GM19324 (cell line): ENCODE measurements at regions not wholly inside any gene's neighbourhood (a gene's known extent, or its start where the extent isn't known, plus 50 kb on each side); places are given as distances from the start of the nearest gene placed in this dataset.
"Not testable (repeated sequence)": the region's sequence is repeated elsewhere in the genome, so short reads cannot be mapped to it uniquely, and the experiment has no call there.

Source experiments
- ATAC-seq: cut with Tn5 transposase; IDR thresholded peaks from one replicate; pipeline ENCODE4 v1.9.1; 2021; ENCODE audit warnings: mild to moderate bottlenecking, moderate library complexity; ENCODE audit not compliant: unreplicated experiment, low FRiP score

DNA sequence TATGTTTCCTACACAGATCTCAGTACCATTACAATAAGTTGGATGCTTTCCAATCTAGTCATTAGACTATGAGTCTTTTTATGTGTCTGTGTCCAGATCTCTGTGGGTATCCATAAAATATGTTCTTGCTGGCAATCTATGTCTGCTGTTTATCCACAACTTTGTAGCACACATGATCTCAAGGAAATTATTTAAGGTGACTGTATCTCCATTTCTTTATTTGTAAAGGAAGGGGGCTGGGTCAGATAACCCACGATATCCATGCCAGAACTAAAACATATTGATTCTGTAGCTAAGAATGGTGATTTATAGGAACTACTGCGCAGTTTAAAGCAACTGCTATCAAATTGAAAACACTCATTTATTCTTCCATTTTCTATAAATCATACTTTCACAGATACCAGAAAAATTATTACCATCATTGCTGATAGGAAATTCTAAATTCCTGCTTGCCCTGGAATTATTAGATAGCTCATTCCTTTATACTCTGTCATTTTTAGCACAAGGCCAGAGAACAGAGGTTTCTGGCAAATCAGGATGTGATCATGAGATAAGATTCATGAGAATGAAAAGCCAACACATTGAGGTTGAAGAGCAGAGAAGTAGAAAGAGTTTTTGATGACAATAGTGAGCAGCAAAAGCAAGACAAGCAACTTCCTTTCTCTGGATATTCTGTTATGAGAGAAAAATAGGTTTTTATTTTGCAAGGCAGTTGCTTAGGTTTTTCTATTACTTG lies 851.4 kb upstream of the CITED2 start:
- ATAC-seq: no peak

GRCh38 chr6:140217283-140217682 lies 842.8 kb upstream of the CITED2 start:
- no peak for ATAC-seq

GRCh38 chr6:140209775-140210174 lies 835.3 kb upstream of the CITED2 start:
- no peak for ATAC-seq

DNA sequence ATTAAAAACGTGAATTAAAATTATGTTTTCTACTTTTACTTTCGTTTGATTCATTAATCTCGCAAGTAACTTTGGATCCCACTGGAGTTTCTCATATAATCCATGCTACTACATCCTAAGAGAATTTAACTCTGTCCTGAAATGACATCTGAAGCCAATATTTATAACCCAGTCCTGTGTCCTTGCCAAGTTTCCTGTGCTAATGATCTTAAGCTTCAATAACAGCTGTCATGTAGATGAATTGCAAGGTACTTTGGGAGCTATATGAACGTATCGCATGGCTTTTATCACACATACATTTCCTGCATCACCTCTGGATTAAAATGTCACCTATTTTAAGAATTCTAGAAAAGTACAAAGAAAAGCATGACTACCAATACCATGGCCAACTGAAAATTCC lies 833.8 kb upstream of the CITED2 start:
- ATAC-seq: no peak

GRCh38 chr6:140205795-140206593 lies 831.5 kb upstream of the CITED2 start:
- no peak for ATAC-seq

- ATAC-seq: no peak
Observed at GRCh38 chr6:140204154-140204553, 829.7 kb upstream of the CITED2 start.

GRCh38 chr6:140203661-140204147 lies 829.3 kb upstream of the CITED2 start:
- no peak for ATAC-seq

DNA sequence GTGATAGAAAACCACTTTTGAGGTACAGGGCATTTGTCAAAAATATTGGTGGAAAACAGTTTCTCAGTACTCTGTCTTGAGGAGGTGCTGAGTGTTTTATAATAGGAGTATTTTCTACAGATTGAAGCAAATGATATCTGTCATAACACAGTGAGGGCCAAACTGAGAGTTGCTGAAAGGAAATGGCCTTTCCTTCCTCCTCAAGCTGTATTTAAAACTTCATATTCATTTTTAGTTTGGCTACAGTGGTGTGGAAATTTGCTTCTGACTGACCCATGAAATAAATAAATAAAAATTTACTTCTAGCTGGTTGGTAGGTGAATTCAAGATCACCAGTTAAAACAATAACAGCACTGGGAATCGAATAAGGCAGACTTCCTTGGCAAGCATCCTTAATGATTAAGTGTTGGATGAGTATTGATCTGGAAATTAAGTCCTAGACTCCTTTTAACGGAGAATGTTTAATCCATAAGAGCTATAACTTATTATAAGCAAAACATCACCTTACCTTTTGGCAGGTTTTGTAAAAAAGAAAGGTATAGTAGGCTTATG lies 828.6 kb upstream of the CITED2 start:
- ATAC-seq: no peak

DNA sequence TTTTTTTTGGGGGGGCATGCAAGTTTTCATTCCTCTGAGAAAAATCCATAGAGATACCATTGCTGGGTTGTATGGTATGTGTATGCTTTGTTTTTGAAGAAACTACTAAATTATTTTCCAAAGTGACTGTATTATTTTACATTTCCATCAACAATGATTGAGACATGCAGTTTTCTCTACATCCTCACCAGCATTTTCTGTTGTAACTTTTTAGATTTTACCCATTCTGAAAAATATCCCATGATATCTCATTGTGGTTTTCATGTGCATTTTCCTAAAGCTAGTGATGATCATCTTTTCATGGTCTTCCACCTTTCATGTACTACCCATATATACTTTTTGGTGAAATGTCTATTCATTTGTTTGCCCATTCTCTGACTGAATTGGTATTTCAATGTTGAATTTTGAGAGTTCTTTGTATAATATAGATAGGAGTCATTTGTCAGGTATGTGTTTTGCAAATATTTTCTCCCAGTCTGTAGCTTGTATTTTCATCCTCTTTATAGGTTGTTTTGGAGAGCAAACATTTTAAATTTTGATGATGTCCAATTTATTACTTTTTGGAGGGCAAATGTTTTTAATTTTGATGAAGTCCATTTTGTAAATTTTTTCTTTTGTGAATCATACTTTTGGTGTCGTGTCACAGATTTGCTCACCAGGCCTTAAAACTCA lies 827.5 kb upstream of the CITED2 start:
- no peak for ATAC-seq

- ATAC-seq: no peak
Observed at GRCh38 chr6:140193269-140193668, 818.8 kb upstream of the CITED2 start.

DNA sequence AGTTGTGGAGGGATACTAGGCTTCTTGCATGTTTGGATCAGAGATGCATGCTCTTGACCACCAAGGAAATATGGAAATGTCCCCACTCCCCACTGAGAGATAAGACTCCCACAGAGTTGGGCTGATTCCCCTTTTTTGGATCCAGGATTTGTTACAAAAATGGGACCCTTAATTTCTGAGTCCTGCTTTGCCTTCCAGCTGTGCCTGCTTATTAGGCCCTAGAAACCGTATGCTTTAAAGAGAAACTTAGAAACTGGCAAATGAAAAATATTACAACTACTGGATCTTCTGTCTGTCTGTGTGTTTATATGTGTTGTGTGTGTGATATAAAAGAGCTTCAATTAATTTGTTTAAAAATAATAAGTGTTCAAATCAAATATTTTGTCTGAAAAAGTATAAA lies 817.6 kb upstream of the CITED2 start:
- no peak for ATAC-seq

DNA sequence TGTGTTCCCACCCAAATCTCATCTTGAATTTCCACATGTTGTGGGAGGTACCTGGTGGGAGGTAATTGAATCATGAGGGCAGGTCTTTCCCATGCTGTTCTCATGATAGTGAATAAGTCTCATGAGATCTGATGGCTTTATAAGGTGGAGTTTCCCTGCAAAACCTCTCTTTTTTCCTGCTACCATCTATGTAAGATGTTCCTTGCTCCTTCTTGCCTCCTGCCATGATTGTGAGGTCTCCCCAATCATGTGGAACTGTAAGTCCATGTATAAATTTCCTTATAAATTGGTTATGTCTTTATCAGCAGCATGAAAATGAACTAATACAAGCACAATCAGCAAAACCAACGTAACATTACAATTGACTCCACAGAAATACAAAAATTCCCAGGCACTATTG lies 814.8 kb upstream of the CITED2 start:
- not testable (repeated sequence) for ATAC-seq

DNA sequence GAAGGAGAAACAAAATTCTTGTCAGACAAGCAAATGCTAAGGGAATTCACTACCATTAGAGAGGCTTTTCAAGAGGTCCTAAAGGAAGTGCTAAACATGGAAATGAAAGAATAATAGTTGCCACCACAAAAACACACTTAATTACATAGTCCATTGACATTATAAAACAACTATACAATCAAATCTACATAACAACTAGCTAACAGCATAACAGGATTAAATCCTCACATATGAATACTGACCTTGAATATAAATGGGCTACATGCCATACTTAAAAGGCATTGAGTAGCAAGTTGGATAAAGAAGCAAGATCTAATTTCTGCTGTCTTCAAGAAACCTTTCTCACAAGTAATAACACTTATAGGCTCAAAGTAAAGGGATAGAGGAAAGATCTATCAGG lies 811.5 kb upstream of the CITED2 start:
- no peak for ATAC-seq

- no peak for ATAC-seq
Observed at GRCh38 chr6:140183881-140184280, 809.4 kb upstream of the CITED2 start.

GRCh38 chr6:140182821-140183220 lies 808.4 kb upstream of the CITED2 start:
- no peak for ATAC-seq

- no peak for ATAC-seq
Observed at GRCh38 chr6:140181876-140182275, 807.4 kb upstream of the CITED2 start.

- ATAC-seq: no peak
Observed at GRCh38 chr6:140180306-140180705, 805.9 kb upstream of the CITED2 start.

- no peak for ATAC-seq
Observed at GRCh38 chr6:140178935-140179334, 804.5 kb upstream of the CITED2 start.

DNA sequence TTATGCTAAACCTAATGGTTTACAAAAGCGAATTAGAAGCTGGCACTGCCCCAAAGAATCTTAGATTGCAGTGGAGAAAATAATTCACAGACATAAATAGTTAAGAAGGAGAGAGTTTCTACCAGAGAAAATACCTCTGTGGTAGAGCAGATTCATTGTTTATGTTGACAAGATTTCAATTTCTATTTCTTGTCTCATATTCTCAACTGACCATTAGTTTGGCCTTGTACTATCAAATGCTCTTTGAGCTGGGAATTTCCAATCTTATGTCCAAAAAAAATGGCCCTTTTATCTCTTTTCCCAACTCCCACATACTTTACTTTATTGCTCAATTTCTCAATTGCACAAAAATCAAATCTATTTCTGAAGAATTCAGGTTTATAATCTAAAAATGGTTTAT lies 804.1 kb upstream of the CITED2 start:
- ATAC-seq: no peak

DNA sequence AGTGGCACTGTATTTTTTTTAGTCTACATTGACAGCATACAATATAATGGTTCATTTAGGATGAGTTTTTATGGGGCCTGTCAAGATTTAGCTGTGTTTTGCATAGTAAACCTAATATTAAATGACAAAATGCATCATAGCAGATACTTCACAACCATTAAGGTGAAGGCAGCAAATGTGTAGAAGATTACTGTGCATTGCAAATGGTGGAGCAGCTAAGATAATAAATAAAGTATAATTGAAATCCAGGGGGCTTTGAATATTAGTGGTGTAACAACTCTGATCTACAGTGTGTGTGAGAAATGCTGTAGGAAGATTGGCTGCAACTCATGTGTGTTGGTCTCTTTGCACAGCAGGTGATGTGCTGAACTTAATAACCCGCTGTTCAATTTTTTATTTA lies 801.9 kb upstream of the CITED2 start:
- no peak for ATAC-seq

GRCh38 chr6:140175486-140175885 lies 801.0 kb upstream of the CITED2 start:
- ATAC-seq: no peak
